ENCODE measurements at regions not wholly inside any gene's neighbourhood (a gene's known extent, or its start where the extent isn't known, plus 50 kb on each side); places are given as distances from the start of the nearest gene placed in this dataset.
"Not testable (repeated sequence)": the region's sequence is repeated elsewhere in the genome, so short reads cannot be mapped to it uniquely, and the experiment has no call there.

DNA sequence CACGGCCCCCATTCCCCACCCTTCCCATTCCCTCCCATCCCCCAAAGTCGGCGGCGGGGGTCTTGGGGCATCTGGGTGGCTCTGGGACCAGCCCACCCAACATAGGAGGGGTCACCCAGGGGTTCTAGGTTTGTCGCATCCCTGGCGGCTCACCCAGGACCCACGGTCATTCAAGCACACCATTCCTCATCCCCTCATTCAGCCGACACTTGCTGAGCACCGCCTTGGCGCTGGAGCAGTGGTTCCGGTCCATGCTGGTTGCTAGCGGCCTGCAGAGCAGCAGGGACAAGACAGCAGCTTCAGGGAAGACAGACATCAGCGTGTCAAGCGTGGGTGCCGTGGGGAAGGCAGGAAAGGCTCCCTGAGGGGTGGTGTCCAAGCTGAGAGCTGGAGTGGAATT is 50.5 kb upstream of the OTOS start:
- no peaks in the 10 kb centered on the region for H3K4me1 ChIP-seq (ENCODE audit: insufficient read depth, low read length)
- H3K9me3 ChIP-seq (ENCODE audit: control insufficient read depth, insufficient read depth, low read length): peaks cover 3% of the 10 kb centered on the region; the same call in 1 of the 2 replicates
- no peaks in the 10 kb centered on the region for H3K36me3 ChIP-seq (ENCODE audit: insufficient read depth, low read length)
- no peak overlapping the region for H3K9ac ChIP-seq (ENCODE audit: low read depth, low read length)

DNA sequence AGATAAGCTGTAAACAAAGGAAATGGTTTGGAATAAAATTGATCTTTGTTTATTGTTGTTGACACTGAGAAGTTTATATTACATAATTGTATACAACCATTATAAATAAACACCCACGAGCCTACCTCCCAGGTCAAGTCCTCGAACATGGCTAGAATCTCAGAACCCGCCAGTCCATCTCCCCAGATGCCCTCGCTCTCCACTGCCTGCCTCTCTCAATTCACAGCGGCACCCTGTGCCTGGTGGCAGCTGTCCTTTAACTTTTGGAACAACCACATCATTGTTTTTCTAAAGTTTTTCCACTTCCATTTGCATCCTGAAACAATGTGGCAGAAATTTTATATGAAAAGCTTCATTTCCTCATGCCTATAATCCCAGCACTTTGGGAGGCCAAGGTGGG is 52.2 kb upstream of the OTOS start:
- Histone ChIP-seq H3K9ac (ENCODE audit: low read depth, low read length) (no peak overlapping the region), H3K9me3 (ENCODE audit: control insufficient read depth, insufficient read depth, low read length) (peaks cover 3% of the 10 kb centered on the region; the same call in 1 of the 2 replicates), H3K4me1 (ENCODE audit: insufficient read depth, low read length) (no peaks in the 10 kb centered on the region), H3K36me3 (ENCODE audit: insufficient read depth, low read length) (no peaks in the 10 kb centered on the region)

DNA sequence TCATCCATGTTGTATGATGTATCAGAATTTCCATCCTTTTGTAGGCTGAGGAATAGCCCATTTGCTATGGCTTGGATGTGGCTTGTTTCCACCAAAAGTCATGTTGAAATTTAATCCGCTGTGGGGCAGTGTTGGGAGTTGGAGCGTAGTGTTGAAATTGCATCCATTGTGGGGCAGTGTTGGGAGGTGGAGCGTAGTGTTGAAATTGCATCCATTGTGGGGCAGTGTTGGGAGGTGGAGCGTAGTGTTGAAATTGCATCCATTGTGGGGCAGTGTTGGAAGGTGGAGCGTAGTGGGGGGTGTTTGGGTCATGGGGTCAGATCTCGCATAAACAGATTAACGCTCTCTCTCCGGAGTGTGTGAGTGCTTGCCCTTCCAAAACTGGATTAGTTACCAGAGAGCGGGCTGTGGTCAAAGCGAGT is 53.9 kb upstream of the OTOS start:
- H3K4me1 ChIP-seq (ENCODE audit: insufficient read depth, low read length); H3K9ac ChIP-seq (ENCODE audit: low read depth, low read length); H3K9me3 ChIP-seq (ENCODE audit: control insufficient read depth, insufficient read depth, low read length); H3K36me3 ChIP-seq (ENCODE audit: insufficient read depth, low read length): not testable (repeated sequence)

DNA sequence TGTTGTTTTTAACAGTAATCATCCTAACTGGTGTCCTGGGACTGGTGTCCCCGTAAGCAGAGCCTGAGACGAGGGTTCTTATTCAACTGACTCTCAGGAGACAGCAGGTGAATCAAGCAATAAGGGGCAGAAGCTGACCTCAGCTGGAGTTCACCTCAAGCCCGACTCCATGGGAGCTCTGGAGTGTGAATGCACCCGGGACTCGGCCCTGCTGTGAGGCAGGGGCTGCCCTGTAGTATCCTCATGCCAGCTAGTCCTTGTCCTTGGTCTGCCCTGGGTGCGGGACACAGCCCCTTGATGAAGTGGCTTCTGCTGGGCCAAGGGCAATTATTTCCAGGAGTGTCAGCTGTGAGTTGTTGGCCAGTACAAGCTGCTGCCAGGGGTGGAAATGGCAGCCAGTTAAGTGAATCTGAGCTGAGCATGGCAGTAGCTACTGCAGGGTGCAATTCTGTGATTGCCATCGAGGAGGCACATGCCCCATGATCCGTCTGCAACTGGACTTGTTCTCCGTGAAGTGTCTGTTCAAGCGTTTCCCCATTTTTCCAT is 54.9 kb upstream of the OTOS start:
- H3K9me3 ChIP-seq (ENCODE audit: control insufficient read depth, insufficient read depth, low read length): no peaks in the 10 kb centered on the region
- no peak overlapping the region for H3K9ac ChIP-seq (ENCODE audit: low read depth, low read length)

DNA sequence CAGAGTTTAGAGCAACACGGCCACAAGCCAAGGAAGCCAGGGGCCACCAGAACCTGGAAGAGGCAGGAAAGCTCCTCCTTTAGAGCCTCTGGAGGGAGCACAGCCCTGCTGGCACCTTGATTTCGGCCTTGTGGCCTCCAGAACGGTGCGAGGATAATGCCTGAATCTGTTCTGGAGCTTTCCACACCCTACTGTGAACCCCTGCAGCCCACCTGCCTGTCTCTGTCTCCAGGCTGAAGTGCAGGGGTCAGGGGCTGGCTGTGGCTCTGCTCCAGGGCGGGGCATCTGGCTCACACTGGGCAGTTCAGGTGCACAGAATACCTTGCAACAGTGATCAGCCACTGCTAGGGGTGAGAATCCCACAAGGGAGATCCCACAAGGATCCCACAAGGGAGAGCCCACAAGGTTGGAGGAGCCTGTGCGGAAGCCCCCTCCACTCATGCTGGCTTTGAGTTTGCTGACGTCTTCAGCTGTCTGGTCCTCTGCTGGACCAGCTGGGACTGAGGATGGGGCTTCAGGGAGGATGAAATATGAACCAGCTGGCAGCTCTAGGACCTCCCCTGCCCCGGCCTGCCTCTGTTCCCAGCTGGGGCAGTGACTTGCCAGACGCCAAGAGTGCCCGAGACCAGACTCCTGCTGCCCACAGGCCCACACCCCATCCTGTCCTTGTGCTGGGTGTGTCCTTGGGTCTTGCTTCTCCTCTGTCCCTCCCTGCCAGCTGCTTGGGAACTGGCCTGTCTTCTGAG is 56.4 kb upstream of the OTOS start:
- Histone ChIP-seq H3K9ac (ENCODE audit: low read depth, low read length) (no peak overlapping the region), H3K9me3 (ENCODE audit: control insufficient read depth, insufficient read depth, low read length) (no peaks in the 10 kb centered on the region), H3K4me1 (ENCODE audit: insufficient read depth, low read length) (no peaks in the 10 kb centered on the region), H3K36me3 (ENCODE audit: insufficient read depth, low read length) (no peaks in the 10 kb centered on the region)

More for the DNA sequence above, 54.9 kb upstream of the OTOS start:
- Histone ChIP-seq H3K4me1 (ENCODE audit: insufficient read depth, low read length) (no peaks in the 10 kb centered on the region), H3K36me3 (ENCODE audit: insufficient read depth, low read length) (no peaks in the 10 kb centered on the region)

DNA sequence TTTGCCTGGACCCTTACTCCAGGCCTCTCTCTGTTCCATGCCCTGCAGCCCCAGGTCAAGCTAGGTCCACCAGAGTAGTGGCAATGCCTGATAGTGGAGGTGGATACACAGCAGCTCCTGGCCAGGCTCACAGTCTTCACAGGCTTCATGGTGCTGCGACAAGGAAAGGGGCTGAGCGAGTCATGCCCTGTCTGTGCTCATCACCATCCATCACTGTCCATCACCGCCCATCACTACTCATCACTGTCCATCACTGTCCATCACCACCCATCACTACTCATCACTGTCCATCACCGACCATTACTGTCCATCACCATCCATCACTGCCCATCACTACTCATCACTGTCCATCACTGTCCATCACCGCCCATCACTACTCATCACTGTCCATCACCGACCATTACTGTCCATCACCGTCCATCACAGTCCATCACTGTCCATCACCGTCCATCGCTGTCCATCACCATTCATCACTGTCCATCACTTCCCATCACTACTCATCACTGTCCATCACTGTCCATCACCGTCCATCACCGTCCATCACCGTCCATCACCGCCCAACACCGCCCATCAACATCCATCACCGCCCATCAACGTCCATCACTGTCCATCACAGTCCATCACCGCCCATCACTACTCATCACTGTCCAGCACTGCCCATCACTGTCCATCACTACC is 57.1 kb upstream of the OTOS start:
- H3K9me3 ChIP-seq (ENCODE audit: control insufficient read depth, insufficient read depth, low read length): no peaks in the 10 kb centered on the region
- no peak overlapping the region for H3K9ac ChIP-seq (ENCODE audit: low read depth, low read length)
- H3K4me1 ChIP-seq (ENCODE audit: insufficient read depth, low read length): no peaks in the 10 kb centered on the region
- no peaks in the 10 kb centered on the region for H3K36me3 ChIP-seq (ENCODE audit: insufficient read depth, low read length)

DNA sequence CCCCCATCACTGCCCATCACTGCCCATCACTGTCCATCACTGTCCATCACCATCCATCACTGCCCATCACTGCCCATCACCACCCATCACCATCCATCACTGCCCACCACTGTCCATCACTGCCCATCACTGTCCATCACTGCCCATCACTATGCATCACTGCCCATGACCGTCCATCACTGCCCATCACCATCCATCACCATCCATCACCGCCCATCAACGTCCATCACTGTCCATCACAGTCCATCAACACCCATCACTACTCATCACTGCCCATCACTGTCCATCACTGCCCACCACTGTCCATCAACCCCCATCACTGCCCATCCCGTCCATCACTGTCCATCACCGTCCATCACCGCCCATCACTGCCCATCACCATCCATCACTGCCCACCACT is 57.8 kb upstream of the OTOS start:
- Histone ChIP-seq H3K36me3 (ENCODE audit: insufficient read depth, low read length) (no peaks in the 10 kb centered on the region), H3K9me3 (ENCODE audit: control insufficient read depth, insufficient read depth, low read length) (no peaks in the 10 kb centered on the region), H3K4me1 (ENCODE audit: insufficient read depth, low read length) (no peaks in the 10 kb centered on the region), H3K9ac (ENCODE audit: low read depth, low read length) (no peak overlapping the region)

DNA sequence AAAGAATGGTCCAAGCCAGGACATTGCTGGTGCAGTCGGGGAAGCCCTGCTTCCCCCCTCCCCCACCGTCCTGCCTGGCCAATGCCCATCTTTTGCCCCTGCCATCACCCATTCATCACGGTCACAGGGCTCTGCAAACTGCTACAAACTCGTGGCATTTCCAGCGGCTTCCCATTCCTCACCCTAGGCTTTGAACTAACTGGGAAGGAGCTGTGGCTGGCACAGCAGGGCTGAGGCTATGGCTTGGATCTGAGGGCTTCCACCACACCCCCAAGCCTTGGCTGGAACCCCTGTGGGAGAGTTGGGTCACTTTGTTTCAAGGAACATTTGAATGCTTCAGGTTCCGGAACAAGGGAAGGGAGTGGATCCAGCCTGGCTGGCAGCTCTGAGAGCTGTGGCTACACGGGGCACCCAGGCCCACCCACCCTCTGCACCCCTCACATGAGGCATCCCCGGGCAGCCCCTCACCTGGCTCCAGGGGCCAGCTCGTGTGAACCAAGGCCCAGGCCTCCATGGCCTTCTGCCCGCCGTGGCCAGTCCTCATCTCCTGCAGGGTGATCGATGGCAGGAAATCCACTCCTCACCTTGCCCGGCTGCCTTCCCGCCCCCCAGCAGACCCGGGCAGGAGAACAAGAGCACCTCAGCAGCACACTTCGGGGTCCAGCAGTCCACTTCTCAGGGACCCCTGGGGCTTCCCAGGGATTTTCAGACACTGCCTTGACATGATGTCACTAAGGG is 58.8 kb upstream of the OTOS start:
- Histone ChIP-seq H3K9me3 (ENCODE audit: control insufficient read depth, insufficient read depth, low read length) (no peaks in the 10 kb centered on the region), H3K36me3 (ENCODE audit: insufficient read depth, low read length) (no peaks in the 10 kb centered on the region), H3K9ac (ENCODE audit: low read depth, low read length) (no peak overlapping the region), H3K4me1 (ENCODE audit: insufficient read depth, low read length) (no peaks in the 10 kb centered on the region)

DNA sequence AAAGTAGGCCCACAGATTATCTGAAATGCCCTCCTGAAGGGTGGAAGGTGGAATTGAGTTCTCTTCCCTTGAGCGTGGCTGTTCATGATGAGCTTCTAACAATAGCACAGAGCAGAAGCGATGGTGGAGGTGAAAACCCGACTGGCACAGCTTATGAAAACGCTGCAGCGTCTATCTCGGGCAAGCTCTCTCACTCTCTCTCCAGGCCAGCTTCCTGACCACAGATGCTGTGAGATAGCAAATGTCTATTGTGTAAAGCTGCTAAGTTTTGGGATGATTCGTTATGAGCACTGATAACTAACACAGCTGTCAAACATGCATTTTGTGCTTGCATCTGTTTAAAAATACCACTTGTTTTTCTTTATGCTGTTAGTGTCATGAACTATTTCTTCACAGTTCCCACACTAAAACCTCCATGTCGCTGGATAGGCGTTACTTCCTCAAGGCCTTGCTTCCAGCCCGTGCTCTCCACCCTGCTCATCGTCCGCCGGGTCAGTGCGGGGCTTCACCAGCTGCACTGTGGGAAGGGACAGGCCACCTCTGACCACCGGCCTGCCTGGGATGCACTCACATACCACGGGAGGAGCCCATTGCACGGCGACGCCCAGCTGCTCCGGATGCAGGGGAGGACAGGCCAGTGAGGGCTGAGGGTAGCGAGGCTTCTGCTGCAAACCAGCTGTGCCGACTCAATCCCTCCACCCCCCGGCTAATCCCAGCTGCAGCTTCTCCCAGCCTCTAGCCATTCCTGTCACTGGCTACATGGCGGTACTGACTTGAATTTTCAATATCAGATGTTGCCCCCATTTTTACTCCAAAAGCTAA is 60.0 kb upstream of the OTOS start:
- H3K9me3 ChIP-seq (ENCODE audit: control insufficient read depth, insufficient read depth, low read length): no peaks in the 10 kb centered on the region
- H3K36me3 ChIP-seq (ENCODE audit: insufficient read depth, low read length): no peaks in the 10 kb centered on the region
- no peak overlapping the region for H3K9ac ChIP-seq (ENCODE audit: low read depth, low read length)
- peaks cover 7% of the 10 kb centered on the region; the same call in 1 of the 2 replicates for H3K4me1 ChIP-seq (ENCODE audit: insufficient read depth, low read length)

DNA sequence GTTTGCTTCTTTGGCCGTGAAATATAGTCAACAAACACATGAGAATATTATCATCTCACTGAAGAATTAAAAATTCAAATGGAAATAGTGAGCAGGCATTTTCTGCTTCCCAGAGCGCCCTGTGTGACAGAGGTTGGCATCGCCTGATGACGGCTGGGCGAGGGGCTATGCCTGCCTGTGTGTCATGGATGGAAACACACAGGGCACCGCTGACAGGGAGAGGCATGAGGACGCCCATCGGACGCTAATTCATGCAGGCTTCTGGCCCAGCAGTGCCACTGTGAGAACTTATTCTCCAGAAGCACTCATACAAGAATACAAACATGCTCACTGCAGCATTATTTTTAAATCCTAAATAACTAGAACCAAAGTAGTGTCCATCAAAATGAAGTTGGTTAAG is 61.4 kb upstream of the OTOS start:
- Histone ChIP-seq H3K9me3 (ENCODE audit: control insufficient read depth, insufficient read depth, low read length) (no peaks in the 10 kb centered on the region), H3K9ac (ENCODE audit: low read depth, low read length) (no peak overlapping the region), H3K36me3 (ENCODE audit: insufficient read depth, low read length) (no peaks in the 10 kb centered on the region), H3K4me1 (ENCODE audit: insufficient read depth, low read length) (peaks cover 7% of the 10 kb centered on the region; the same call in 1 of the 2 replicates)

DNA sequence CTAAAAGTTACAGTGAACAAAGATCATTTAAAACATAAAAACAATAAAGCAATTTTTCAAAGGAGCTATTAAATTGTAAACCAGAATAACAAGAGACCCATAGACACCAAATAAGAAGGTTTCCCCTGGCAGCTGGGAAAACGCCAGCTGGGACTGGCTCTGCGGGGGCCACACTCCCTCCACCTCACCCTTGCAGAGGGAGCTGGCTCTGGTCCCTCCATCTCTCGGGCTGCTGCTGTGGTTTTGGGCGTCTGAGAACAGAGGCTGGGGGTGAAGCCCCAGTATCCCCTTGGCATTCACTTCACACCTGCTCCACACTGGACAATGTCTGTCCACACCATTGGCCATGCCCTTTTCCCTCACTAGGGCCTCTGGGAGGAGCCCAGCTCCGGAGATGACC is 62.1 kb upstream of the OTOS start:
- Histone ChIP-seq H3K4me1 (ENCODE audit: insufficient read depth, low read length) (peaks cover 7% of the 10 kb centered on the region; the same call in 1 of the 2 replicates), H3K36me3 (ENCODE audit: insufficient read depth, low read length) (no peaks in the 10 kb centered on the region), H3K9me3 (ENCODE audit: control insufficient read depth, insufficient read depth, low read length) (peaks cover 3% of the 10 kb centered on the region; the same call in 1 of the 2 replicates), H3K9ac (ENCODE audit: low read depth, low read length) (no peak overlapping the region)

DNA sequence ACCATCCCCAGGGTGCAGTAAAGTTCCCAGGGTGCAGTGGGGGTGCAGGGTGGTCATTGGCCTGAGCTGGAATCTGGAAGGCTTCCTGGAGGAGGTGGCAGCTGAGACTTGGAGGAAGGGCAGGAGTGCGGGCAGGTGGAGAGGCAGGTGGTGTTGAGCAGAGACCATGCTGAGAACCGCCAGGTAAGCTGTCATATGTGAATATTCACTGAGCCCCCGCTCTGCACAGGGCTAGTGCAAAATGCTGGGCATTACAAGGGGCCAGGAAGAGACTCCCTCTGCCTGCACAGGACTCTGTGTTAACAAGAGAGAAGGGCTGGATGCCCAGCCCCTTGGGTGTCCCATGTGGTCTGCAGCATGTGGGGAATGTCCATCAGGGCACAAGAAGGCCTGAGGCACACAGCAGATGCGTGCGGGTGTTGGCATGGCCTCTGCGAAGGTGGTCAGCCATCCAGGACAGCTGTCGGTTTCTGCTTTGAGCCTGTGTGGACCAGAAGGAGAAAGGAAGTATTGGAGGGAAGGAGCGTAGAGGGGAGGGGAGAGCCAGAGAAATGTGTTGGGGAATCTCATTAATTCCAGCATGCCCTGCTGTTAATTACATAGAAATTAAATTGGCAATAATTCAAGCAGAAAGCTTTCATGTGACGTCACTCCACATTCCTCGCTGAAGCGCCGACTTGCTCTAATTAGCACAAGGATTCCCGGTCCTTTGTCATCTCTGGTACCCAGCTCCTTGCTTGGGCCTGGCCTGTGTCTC is 62.8 kb upstream of the OTOS start:
- Histone ChIP-seq H3K9me3 (ENCODE audit: control insufficient read depth, insufficient read depth, low read length) (peaks cover 4% of the 10 kb centered on the region; the same call in 1 of the 2 replicates), H3K9ac (ENCODE audit: low read depth, low read length) (no peak overlapping the region), H3K36me3 (ENCODE audit: insufficient read depth, low read length) (no peaks in the 10 kb centered on the region), H3K4me1 (ENCODE audit: insufficient read depth, low read length) (peaks cover 7% of the 10 kb centered on the region; the same call in 1 of the 2 replicates)

DNA sequence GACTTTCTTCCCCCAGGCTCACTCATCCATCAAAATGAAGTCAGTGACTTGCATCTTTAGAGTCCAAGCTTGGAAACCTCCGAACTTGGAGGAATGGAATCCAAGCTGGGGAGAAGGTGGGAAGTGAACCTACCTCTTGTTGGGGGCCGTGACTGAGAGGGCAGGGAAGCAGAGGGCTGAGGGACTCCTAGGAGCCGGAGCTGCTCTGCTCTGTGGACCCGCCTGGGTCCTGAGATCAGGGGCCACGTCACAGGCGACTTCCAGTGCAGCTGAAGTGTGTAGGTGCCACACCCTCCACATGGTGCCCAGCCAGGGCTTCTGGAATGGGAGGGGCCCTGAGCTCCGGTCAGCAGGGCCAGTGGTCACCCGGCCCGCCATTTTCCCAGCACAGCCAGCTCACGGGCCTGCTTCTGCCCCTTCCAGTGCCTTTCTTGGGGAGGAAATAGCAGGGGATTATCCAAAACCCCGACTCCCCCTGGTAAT is 63.4 kb upstream of the OTOS start:
- Histone ChIP-seq H3K36me3 (ENCODE audit: insufficient read depth, low read length) (no peaks in the 10 kb centered on the region), H3K9ac (ENCODE audit: low read depth, low read length) (no peak overlapping the region), H3K4me1 (ENCODE audit: insufficient read depth, low read length) (peaks cover 7% of the 10 kb centered on the region; the same call in 1 of the 2 replicates), H3K9me3 (ENCODE audit: control insufficient read depth, insufficient read depth, low read length) (peaks cover 4% of the 10 kb centered on the region; the same call in 1 of the 2 replicates)

Measured in ES-I3 (cell line).